OCI-LY1 (cell line): ENCODE measurements at regions not wholly inside any gene's neighbourhood (a gene's known extent, or its start where the extent isn't known, plus 50 kb on each side); places are given as distances from the start of the nearest gene placed in this dataset.

Experiments used
- CTCF ChIP-seq: fragments of 200-600 bp; sonication (generic), shearing (Covaris generic); IDR thresholded peaks from 2 replicates; pipeline ENCODE4 v1.5.1; 2017; ENCODE audit warnings: mild to moderate bottlenecking, antibody characterized with exemption, low read length, moderate library complexity, mixed read lengths
- EZH2 ChIP-seq: fragments of 200-600 bp; sonication (generic), shearing (Covaris generic); IDR thresholded peaks from 2 replicates; pipeline ENCODE4 v1.8.0; 2017; ENCODE audit warnings: borderline replicate concordance, mixed run types, mild to moderate bottlenecking, antibody characterized with exemption, low read length, moderate library complexity, mixed read lengths

- no peak for TF ChIP-seq EZH2
- no peak for TF ChIP-seq CTCF
Observed at GRCh38 chr5:155953335-155953734, 373.6 kb upstream of the SGCD start.
